C4-2B (cell line): ENCODE measurements at regions not wholly inside any gene's neighbourhood (a gene's known extent, or its start where the extent isn't known, plus 50 kb on each side); places are given as distances from the start of the nearest gene placed in this dataset.
"Not testable (repeated sequence)": the region's sequence is repeated elsewhere in the genome, so short reads cannot be mapped to it uniquely, and the experiment has no call there.

Source experiments
- H3K27ac ChIP-seq: fragments of 450-650 bp; 2 replicates; pipeline ENCODE4 v1.5.1; 2017
- TF ChIP-seq, protein P1 (sequence below): fragments of 450-650 bp; conservative IDR thresholded peaks from 2 replicates; pipeline ENCODE4 v1.5.1; 2017; ENCODE audit warnings: mild to moderate bottlenecking

DNA sequence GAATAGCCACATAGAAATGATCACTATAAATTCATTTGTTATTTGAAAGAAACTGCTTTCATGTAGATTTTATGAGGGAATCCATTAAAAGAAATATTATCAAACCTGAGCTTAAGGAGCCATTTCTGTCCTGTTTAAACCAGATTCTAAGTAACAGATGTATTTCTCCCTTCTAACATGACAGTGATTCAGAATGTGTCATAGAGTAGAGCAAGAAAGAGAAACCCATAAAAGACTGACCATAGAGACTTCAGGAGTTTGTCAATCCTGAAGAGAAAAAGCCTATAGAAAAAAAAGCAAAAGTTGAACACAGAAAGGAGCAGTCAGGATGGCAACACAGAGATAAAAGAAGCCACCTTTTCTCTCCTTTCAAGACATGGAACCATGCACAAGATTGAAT, 390.6 kb downstream of the PRIM2 start:
- H3K27ac ChIP-seq: not testable (repeated sequence)

DNA sequence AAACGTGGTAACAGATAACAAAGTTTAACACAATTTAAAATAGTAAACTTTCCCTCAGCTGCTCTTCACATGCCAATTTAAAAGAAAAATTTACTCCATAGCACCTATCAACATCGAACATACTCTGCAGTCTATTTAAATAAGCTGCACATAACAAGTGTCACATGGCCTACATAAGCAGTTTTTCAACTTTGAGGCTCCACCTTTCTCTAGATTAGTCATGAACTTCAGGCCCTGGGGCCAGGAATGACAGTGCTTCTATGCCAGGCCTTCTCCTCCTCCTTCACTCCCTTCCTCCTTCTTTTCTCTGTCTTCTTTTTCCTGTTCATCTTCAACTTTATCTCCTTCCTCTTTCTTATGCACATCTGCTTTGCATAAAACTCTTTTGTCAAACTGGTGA, 405.1 kb downstream of the PRIM2 start:
- H3K27ac ChIP-seq: not testable (repeated sequence)

DNA sequence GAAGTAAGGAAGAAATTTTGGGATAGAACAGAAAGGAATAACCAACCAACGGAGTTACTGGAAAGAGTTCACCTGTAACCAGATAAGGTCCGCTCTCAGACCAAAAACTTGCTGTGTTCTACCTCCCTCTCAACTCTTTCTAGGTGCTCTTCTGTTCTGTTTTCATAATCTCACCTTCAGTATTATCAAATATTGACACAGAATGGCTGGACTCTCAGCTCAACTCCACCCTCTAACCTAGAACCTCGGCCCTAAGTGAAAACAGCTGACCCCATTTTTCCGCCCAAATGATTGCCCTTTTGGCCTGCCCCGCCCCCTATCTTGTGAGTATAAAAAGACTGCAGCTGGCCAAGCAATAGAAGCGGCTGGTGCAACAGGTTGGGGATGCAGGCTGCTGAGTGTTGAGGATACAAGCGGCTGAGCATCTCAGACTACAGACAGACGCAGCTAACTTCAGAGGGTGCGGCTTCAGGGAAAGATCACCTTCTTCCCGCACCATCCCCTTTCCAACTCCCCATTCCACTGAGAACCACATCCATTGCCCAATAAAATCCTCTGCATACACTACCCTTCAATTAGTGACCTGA, 406.5 kb downstream of the PRIM2 start:
- H3K27ac ChIP-seq: not testable (repeated sequence)

DNA sequence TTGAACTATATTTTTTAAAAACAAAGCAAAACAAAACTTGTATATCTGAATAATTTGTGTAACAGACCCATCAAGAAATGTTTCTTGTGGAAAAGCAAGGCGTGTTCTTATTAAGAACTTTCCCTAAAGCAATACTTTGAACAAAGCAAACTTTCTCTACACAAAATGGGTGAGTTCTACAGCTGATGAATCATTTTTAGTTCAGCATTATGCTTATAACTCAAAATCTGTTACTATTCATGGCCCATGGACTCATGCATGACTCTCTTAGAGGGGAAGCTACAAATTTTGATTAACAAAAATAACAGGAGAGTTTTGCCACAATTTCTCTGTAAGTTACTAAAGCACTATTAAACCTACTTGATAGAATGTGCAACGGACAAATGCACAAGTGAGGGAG, 412.0 kb downstream of the PRIM2 start:
- H3K27ac ChIP-seq: not testable (repeated sequence)

DNA sequence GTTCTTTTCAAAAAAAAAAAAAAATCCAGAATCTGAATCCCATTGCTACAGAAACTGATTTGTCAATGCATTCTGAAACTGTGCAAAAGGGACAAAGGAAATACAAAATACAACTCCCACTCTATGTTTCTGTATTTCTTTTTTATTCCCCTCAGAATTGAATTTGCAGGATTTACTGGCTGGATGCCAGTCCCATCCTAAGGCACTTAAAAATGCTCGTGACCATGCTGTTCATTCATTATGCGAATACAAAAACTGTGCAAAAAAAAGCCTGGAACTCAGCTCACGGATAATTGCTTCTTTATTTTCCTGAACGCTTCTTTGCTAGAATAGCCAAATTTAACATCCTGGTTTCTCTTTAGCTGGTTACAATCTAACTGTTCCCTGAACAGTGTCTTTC, 413.3 kb downstream of the PRIM2 start:
- TF ChIP-seq, protein P1, sequence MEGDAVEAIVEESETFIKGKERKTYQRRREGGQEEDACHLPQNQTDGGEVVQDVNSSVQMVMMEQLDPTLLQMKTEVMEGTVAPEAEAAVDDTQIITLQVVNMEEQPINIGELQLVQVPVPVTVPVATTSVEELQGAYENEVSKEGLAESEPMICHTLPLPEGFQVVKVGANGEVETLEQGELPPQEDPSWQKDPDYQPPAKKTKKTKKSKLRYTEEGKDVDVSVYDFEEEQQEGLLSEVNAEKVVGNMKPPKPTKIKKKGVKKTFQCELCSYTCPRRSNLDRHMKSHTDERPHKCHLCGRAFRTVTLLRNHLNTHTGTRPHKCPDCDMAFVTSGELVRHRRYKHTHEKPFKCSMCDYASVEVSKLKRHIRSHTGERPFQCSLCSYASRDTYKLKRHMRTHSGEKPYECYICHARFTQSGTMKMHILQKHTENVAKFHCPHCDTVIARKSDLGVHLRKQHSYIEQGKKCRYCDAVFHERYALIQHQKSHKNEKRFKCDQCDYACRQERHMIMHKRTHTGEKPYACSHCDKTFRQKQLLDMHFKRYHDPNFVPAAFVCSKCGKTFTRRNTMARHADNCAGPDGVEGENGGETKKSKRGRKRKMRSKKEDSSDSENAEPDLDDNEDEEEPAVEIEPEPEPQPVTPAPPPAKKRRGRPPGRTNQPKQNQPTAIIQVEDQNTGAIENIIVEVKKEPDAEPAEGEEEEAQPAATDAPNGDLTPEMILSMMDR: peak; percentile 20
- not testable (repeated sequence) for H3K27ac ChIP-seq

DNA sequence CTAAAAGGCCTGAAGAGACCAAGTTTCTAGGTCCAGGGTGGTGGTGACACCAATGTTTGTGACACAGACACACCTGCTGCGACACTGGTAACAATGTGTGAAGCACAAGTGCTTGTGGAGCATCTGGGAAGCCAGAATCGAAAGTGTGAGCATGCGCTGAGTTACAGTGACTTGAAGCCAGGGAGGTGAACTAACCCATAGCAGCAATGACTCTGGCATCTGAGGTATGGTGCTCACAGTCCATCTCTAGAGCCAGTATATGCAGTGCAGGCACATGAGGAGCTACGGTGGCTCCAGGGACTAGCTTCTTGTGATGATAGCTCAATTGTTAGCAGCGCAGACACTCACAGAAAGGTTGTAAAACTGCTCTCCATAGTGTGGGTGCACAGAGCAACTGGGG, 430.3 kb downstream of the PRIM2 start:
- not testable (repeated sequence) for H3K27ac ChIP-seq

DNA sequence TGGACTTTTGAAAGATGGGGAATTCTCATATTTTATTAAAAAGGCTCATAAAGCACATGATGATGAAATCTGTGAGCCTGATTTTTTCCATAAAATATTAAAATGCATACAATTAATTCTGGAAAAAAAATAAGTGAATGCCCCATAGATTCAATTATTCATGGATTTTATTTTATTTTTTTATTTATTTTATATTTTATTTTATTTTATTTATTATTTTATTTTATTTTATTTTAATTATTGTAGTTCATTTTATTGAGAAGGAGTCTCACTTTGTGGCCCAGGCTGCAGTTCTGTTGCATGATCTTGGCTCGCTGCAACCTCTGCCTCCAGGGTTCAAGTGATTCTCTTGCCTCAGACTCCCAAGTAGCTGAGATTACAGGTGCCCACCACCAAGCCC, 442.4 kb downstream of the PRIM2 start:
- H3K27ac ChIP-seq: not testable (repeated sequence)

DNA sequence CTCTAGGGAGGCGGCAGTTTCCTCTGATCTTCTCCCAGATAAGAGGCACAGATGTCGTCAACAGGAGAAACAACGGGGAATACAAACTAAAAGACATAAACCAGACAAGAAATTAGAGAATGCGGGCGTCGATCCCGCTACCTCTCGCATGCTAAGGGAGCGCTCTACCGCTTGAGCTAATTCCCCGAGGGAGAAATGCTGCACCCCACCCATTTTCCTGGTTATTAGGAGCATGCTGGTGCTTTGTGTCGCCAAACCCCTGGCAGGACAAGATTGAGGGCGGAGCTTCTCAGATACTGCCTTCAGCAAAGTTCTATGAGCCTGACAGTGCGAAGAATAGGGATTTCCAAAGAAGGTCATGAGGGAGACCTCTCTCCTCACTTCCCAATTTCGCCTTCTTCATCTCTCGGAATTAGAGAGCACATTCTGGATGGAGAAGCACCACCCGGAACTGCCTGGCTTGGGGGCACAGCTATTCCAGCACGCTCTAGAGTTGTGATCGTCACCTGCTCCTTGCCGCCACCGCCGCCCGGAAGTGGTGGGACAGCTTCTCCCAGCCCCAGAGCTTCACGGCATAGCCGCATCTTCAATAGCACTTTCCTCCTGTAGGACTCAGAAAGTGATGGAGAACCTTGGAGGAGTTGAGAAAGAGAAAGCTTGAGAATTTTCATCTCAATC, 475.4 kb downstream of the PRIM2 start:
- not testable (repeated sequence) for H3K27ac ChIP-seq

DNA sequence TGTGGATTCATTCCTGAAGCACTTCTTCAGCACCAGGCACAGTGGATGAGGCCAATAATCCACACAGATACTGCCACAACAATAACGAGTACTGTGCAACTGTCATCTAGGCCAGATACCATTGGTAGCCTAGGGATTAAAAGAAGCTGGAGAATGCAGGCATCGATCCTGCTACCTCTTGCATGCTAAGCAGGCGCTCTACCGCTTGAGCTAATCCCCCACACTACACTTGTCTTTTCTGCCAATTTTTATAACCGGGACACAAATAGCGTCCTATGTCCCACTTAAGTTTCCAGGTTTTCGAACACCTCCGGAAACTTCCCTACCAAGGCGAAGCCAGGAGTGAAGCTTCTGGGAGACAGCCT, 475.9 kb downstream of the PRIM2 start:
- H3K27ac ChIP-seq: not testable (repeated sequence)

DNA sequence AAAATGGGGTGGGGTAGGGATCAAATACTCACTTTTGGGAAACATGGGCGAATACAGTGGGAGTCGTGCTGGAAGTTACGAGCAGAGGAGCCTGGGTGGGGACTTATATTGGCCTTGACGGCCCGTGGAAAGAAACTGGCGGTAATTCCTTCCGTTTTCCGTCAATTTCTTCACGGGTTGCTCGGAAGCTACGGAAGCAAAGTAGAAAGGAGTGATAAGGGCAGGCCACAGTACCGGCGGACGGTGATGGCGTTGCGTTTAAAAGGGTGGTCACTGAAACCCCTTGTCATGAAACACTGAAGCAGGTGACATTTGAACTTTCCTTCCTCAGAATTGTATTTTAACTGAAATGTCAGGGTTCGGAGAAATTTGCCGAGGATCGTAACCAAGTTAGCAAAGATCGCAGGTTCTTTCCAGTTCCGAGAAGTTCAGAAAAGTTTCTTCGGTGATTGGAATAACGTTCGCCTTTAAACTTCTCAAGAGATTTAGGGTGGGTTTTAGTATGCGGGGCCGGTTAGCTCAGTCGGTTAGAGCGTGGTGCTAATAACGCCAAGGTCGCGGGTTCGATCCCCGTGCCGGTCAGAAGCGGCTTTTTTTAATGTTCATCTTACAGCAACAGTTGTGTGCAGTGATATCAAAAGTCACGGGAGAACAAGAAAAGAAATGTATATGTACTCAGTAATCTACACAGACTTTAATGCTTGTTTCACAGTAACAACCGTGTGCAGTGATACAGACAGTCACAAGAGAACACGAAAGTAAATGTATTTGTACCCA, 482.5 kb downstream of the PRIM2 start:
- H3K27ac ChIP-seq: not testable (repeated sequence)

DNA sequence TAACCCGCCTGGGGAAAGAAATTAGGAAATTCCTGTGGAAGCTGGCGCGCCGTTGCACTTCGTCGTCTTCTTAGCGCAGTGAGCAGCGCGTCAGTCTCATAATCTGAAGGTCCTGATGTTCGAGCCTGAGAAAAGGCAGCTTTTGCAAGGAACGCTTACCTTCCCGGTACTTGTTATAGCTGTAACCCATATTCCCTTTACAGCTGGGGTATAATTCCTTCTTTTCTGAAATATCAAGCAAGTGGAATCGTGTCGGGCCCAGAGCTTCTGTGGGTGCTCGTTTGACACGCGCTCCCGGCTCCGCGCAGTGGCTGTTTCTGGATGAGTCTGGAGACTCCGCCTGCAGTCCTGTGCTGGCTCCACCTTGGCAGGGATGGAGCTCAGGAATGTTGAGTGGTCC, 491.2 kb downstream of the PRIM2 start:
- H3K27ac ChIP-seq: not testable (repeated sequence)

DNA sequence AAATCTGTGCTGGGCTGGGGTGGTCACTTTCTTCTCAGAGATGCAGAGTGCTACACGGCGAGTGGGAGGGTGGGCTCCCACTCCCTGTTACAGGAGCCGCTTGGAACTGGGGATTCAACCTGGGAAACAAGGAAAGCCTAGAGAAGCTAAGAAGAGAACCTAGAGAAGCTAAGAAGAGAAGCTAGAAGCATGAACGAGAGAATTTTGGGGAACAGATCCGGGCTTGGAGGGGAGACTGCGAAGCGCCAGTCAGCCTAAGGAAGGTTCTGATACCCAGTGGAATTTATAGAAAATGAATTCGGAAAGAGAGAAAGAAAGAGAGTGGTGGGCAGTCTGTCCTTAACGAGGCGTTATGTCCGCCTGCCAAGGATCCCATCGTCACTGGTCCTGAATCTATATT, 492.0 kb downstream of the PRIM2 start:
- not testable (repeated sequence) for H3K27ac ChIP-seq

DNA sequence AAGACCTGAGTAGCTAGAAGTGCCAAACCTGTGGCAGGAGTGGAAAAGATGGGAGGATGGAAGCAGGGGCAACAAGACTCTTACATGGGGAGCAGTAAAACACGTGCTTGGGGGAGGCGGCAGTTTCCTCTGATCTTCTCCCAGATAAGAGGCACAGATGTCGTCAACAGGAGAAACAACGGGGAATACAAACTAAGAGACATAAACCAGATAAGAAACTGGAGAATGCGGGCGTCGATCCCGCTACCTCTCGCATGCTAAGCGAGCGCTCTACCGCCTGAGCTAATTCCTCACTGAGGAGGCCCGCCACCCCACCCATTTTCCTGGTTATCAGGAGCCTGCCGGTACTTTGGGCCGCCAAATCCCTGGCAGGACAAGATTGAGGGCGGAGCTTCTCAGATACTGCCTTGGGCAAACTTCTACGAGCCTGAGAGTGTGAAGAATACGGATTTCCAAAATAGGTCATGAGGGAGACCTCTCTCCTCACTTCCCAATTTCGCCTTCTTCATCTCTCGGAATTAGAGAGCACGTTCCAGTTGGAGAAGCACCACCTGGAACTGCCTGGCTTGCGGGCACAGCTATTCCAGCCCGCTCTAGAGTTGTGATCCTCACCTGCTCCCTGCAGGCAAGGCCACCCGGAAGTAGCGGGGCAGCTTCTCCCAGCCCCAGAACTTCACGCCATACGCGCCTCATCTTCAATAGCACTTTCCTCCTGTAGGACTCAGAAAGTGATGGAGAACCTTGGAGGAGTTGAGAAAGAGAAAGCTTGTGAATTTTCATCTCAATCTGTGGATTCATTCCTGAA, 496.0 kb downstream of the PRIM2 start:
- not testable (repeated sequence) for H3K27ac ChIP-seq

DNA sequence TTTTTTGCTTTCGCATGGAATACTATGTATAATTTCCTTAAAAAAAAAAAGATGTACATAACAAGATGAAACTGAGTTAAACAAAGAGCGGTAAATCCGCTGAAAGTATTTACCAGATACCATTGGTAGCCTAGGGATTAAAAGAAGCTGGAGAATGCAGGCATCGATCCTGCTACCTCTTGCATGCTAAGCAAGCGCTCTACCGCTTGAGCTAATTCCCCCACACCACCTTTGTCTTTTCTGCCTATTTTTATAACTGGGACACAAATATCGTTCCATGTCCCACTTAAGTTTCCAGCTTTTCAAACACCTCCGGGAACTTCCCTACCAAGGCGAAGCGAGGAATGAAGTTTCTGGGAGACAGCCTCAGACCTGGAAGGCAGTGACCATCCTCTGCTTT, 498.4 kb downstream of the PRIM2 start:
- not testable (repeated sequence) for H3K27ac ChIP-seq

DNA sequence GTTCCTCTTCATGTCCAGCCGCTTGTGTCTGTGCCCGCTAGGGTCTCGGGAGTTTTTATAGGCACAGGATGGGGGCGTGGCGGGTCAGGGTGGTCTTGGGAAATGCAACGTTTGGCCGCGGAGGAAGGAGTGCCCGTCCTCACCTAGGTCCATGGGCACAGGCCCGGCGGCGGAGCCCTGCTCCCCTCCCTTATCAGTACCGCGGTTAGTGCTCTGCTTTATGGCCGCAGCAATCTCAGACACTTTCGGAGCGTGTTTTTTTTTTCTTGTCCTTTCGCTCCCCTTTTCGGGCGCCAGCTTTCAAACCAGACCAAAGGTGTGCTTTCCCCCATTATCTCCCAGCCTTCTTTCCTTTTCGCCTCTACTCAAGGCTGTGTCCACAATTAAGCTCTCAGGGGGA, 503.9 kb downstream of the PRIM2 start:
- not testable (repeated sequence) for H3K27ac ChIP-seq

DNA sequence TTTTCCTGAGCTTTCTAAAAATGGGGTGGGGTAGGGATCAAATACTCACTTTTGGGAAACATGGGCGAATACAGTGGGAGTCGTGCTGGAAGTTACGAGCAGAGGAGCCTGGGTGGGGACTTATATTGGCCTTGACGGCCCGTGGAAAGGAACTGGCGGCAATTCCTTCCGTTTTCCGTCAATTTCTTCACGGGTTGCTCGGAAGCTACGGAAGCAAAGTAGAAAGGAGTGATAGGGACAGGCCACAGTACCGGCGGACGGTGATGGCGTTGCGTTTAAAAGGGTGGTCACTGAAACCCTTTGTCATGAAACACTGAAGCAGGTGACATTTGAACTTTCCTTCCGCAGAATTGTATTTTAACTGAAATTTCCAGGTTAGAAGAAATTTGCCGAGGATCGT, 505.0 kb downstream of the PRIM2 start:
- H3K27ac ChIP-seq: not testable (repeated sequence)
